Tibial nerve (tissue), 4 donors: ENCODE measurements at regions not wholly inside any gene's neighbourhood (a gene's known extent, or its start where the extent isn't known, plus 50 kb on each side); places are given as distances from the start of the nearest gene placed in this dataset.

Experiments
- DNase-seq, 2 donors: peaks; one replicate each; pipeline ENCODE4 v3.0.0-alpha.2; 2019; ENCODE audit warnings: low spot score in 2 of 2
- H3K27ac ChIP-seq, 4 donors: fragments of 200-600 bp; sonication (generic) in 3 of 4; one replicate each; pipeline ENCODE4 v1.5.1; 2017 to 2019; ENCODE audit warnings: mild to moderate bottlenecking in 1 of 4
- H3K27me3 ChIP-seq, 2 donors: fragments of 200-600 bp; sonication (generic) in 1 of 2; one replicate each; pipeline versions ENCODE4 v1.5.1 to v1.6.0; 2017 to 2019
- H3K36me3 ChIP-seq, 3 donors: fragments of 200-600 bp; sonication (generic); one replicate each; pipeline ENCODE4 v1.5.1; 2018 to 2019
- H3K4me1 ChIP-seq, 4 donors: fragments of 200-600 bp; sonication (generic) in 3 of 4; one replicate each; pipeline ENCODE4 v1.5.1; 2017 to 2019
- H3K4me3 ChIP-seq, 4 donors: fragments of 200-600 bp; sonication (generic) in 3 of 4; one replicate each; pipeline ENCODE4 v1.5.1; 2017 to 2019; ENCODE audit warnings: mild to moderate bottlenecking in 1 of 4, moderate library complexity in 1 of 4
- H3K9me3 ChIP-seq, 4 donors: fragments of 200-600 bp; sonication (generic) in 3 of 4; one replicate each; pipeline ENCODE4 v1.5.1; 2017 to 2019
- EP300 ChIP-seq, 2 donors: sonication (generic); formaldehyde crosslinking; IDR thresholded peaks; one replicate each; pipeline ENCODE4 v1.6.1; 2017; ENCODE audit warnings: antibody characterized with exemption in 2 of 2, mild to moderate bottlenecking in 1 of 2
- POLR2A ChIP-seq, 2 donors: fragments of 450-650 bp; IDR thresholded peaks; one replicate each; pipeline ENCODE4 v1.6.1; 2017; ENCODE audit warnings: antibody characterized with exemption in 2 of 2, mild to moderate bottlenecking in 2 of 2, moderate library complexity in 2 of 2
- WGBS, 2 donors: methylation state at CpG; one replicate each; pipeline ENCODE4 v1.1.5; 2018; 5-methylcytosine and 5-hydroxymethylcytosine counted together
- TF ChIP-seq, protein P1 (sequence below), 5 experiments: fragments of 200-600 bp in 3 of 5; fragments of 450-650 bp in 2 of 5; sonication (generic) in 3 of 5; IDR thresholded peaks; one replicate each; pipeline ENCODE4 v1.5.1; 2016 to 2019; ENCODE audit warnings: antibody characterized with exemption in 5 of 5, mild to moderate bottlenecking in 3 of 5, moderate library complexity in 2 of 5

DNA sequence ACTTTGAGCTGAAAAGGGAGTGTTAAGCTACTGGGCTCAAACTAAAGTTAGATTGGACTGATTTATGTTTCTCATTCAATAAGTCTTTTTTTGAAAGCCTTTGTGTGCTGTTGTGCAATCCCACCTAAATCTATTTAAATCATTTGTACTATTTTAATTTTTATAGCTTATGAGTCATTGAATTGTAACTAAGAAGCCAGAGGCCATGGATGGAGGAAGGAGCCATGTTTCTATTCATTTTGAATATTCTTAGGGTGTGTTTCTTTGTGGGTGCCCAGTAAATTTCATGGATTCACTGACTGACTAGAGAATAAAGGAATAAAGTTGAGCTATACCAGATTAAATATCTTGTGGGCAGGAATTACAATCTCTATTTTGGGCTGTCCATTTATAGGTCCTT is 238.5 kb downstream of the KIF4B start:
- TF ChIP-seq, protein P1, sequence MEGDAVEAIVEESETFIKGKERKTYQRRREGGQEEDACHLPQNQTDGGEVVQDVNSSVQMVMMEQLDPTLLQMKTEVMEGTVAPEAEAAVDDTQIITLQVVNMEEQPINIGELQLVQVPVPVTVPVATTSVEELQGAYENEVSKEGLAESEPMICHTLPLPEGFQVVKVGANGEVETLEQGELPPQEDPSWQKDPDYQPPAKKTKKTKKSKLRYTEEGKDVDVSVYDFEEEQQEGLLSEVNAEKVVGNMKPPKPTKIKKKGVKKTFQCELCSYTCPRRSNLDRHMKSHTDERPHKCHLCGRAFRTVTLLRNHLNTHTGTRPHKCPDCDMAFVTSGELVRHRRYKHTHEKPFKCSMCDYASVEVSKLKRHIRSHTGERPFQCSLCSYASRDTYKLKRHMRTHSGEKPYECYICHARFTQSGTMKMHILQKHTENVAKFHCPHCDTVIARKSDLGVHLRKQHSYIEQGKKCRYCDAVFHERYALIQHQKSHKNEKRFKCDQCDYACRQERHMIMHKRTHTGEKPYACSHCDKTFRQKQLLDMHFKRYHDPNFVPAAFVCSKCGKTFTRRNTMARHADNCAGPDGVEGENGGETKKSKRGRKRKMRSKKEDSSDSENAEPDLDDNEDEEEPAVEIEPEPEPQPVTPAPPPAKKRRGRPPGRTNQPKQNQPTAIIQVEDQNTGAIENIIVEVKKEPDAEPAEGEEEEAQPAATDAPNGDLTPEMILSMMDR (IDR thresholded peaks at IDR 0.05), result no peak
- TF ChIP-seq POLR2A (IDR thresholded peaks at IDR 0.05) (no peak), EP300 (IDR thresholded peaks at IDR 0.05) (no peak)
- no peaks in the 10 kb centered on the region for H3K4me1 ChIP-seq
- H3K27ac ChIP-seq, result no peak overlapping the region
- no peaks in the 10 kb centered on the region for H3K27me3 ChIP-seq
- no peak for DNase-seq
- H3K4me3 ChIP-seq, result no peak overlapping the region
- no peaks in the 10 kb centered on the region for H3K9me3 ChIP-seq
- no peaks in the 10 kb centered on the region for H3K36me3 ChIP-seq

DNA sequence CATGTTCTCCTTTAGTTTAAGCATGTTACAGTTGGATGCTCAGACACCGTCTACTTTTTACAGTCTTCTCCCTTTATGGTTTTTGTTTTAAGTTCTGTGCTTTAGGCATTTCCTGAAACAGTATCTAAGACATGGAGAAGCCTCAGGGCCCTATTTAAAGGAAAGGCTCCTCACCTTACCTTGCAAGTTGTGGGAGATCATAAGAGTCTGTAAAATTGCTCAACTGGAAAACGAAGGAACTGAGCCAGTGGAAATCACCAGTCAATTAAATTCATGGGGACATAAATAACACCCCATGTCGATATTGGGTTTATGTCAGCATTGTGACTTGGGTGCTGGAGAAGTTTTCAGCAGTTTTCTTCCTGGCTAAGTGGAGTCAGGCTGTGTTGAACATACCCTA is 239.2 kb downstream of the KIF4B start:
- WGBS, 2 donors, result 78 to 79% methylated on average over 3 of the region's 3 CpGs
- Histone ChIP-seq H3K4me1 (no peaks in the 10 kb centered on the region), H3K36me3 (no peaks in the 10 kb centered on the region), H3K4me3 (no peak overlapping the region), H3K27me3 (no peaks in the 10 kb centered on the region), H3K27ac (no peak overlapping the region), H3K9me3 (no peaks in the 10 kb centered on the region)
- TF ChIP-seq, protein P1 (IDR thresholded peaks at IDR 0.05), result no peak
- no peak for TF ChIP-seq EP300 (IDR thresholded peaks at IDR 0.05)
- TF ChIP-seq POLR2A (IDR thresholded peaks at IDR 0.05), result no peak
- no peak for DNase-seq

DNA sequence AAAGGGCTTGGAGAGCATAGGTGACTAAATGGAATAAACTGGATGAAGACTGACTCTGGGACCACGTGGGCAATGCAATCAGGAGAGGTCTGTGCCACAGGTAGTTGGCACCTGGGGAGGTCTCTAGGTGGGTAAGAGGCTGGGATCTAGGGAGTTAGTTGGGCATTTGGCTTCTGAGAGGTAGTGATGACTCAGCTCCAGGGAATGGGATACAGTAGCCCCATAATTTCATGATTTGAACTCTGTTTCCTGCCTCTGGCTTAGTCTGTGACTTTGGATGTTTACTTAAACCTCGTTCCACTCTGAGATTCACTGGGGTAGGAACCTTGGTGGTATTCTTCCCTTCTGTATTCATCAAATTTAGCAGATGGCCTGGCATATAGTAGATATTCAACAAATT is 240.8 kb downstream of the KIF4B start:
- H3K4me3 ChIP-seq, result no peak overlapping the region
- H3K27ac ChIP-seq, result no peak overlapping the region
- no peaks in the 10 kb centered on the region for H3K9me3 ChIP-seq
- TF ChIP-seq EP300 (IDR thresholded peaks at IDR 0.05) (no peak), POLR2A (IDR thresholded peaks at IDR 0.05) (no peak)
- TF ChIP-seq, protein P1 (IDR thresholded peaks at IDR 0.05), result no peak
- peaks cover 0 to 5% (median 0%) of the 10 kb centered on the region in 4 donors for H3K4me1 ChIP-seq
- DNase-seq, result no peak
- no peaks in the 10 kb centered on the region for H3K27me3 ChIP-seq
- WGBS, 2 donors, result 39 to 42% methylated on average over 2 of the region's 2 CpGs
- no peaks in the 10 kb centered on the region for H3K36me3 ChIP-seq

DNA sequence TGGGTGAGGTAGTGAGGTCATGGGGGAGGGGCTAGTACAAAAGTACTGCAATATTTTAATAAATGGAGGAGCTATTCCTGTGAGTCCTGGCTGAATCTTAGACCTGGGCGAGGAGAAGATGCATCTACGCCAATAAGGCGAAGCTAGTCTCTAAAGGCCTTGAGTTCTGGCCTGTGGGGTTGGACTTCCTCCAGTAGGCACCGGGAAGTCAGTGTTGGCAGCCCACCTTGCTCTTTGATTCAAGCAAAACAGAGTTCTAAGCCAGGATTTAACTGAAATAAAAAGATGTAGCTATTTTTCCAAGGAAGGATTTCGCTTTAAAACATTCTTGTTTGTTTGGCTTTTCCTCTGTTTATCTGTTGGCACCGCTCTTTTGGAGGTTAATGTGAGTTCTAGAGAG is 244.6 kb downstream of the KIF4B start:
- H3K4me3 ChIP-seq, result no peak overlapping the region
- no peak overlapping the region for H3K27ac ChIP-seq
- DNase-seq, result peak; percentile 28 to 52
- H3K4me1 ChIP-seq, result peaks cover 0 to 5% (median 0%) of the 10 kb centered on the region in 4 donors
- no peaks in the 10 kb centered on the region for H3K36me3 ChIP-seq
- 62 to 63% methylated on average over 6 of the region's 6 CpGs for WGBS, 2 donors
- H3K27me3 ChIP-seq, result no peaks in the 10 kb centered on the region
- no peaks in the 10 kb centered on the region for H3K9me3 ChIP-seq
- TF ChIP-seq EP300 (IDR thresholded peaks at IDR 0.05), result peak in 1 of 2 donors; percentile 19
- TF ChIP-seq, protein P1 (IDR thresholded peaks at IDR 0.05), result no peak

DNA sequence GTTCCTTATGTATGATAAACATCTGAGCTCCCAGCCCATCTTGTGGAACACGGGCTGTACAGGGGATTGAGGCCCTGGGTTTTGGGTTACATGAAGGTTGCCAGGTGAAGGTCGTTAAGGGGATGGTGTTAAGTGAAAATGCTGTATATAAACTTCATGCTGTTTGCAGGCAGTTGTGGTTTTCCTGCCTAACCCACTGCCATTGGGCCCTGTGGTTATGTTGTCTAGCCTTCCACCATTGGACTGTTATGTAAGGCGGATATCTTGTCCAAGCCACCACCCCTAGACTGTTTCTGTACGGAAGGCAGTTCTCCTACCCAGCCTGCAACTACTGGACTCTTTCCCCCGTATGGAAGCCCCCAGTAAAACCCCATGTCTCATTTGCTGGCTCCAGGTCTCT is 246.1 kb downstream of the KIF4B start:
- Histone ChIP-seq H3K27me3 (no peaks in the 10 kb centered on the region), H3K36me3 (no peaks in the 10 kb centered on the region), H3K4me1 (peaks cover 0 to 5% (median 0%) of the 10 kb centered on the region in 4 donors), H3K9me3 (no peaks in the 10 kb centered on the region), H3K27ac (no peak overlapping the region), H3K4me3 (no peak overlapping the region)
- 71 to 78% methylated on average over 5 of the region's 5 CpGs for WGBS, 2 donors
- TF ChIP-seq POLR2A (IDR thresholded peaks at IDR 0.05) (no peak), EP300 (IDR thresholded peaks at IDR 0.05) (no peak)
- TF ChIP-seq, protein P1 (IDR thresholded peaks at IDR 0.05), result no peak
- DNase-seq, result no peak
